NCI-H2227 treated with DMSO at 0.1 percent for 48 hours (cell line): ENCODE measurements at regions not wholly inside any gene's neighbourhood (a gene's known extent, or its start where the extent isn't known, plus 50 kb on each side); places are given as distances from the start of the nearest gene placed in this dataset.

Experiments
- DNase-seq: peaks from one replicate; lab custom pipeline; 2025; lab: John Stamatoyannopoulos, UW

GRCh38 chr11:8740129-8740528, 57.5 kb downstream of the RPL27A start:
- no peak for DNase-seq

- no peak for DNase-seq
Measured at GRCh38 chr11:8744423-8744822, 61.8 kb downstream of the RPL27A start.

GRCh38 chr11:8745431-8746253, 63.0 kb downstream of the RPL27A start:
- no peak for DNase-seq

- no peak for DNase-seq
Measured at GRCh38 chr11:8746331-8746974, 63.9 kb downstream of the RPL27A start.

GRCh38 chr11:8747173-8747572, 64.6 kb downstream of the RPL27A start:
- DNase-seq: no peak

- DNase-seq: no peak
Measured at GRCh38 chr11:8748317-8748716, 65.7 kb downstream of the RPL27A start.

GRCh38 chr11:8749202-8749601, 66.6 kb downstream of the RPL27A start:
- no peak for DNase-seq

- DNase-seq: no peak
Measured at GRCh38 chr11:8754241-8754640, 71.6 kb downstream of the RPL27A start.

GRCh38 chr11:8756201-8756600, 73.6 kb downstream of the RPL27A start:
- DNase-seq: no peak

GRCh38 chr11:8757047-8757446, 74.5 kb downstream of the RPL27A start:
- no peak for DNase-seq

- DNase-seq: no peak
Measured at GRCh38 chr11:8757533-8757932, 74.9 kb downstream of the RPL27A start.

GRCh38 chr11:8758619-8759169, 76.1 kb downstream of the RPL27A start:
- no peak for DNase-seq

- DNase-seq: no peak
Measured at GRCh38 chr11:8759634-8760033, 77.0 kb downstream of the RPL27A start.

- DNase-seq: no peak
Measured at GRCh38 chr11:8760896-8761295, 78.3 kb downstream of the RPL27A start.

GRCh38 chr11:8763070-8763685, 80.6 kb downstream of the RPL27A start:
- DNase-seq: no peak

GRCh38 chr11:8765294-8765693, 82.7 kb downstream of the RPL27A start:
- DNase-seq: no peak

- no peak for DNase-seq
Measured at GRCh38 chr11:8766043-8766987, 83.7 kb downstream of the RPL27A start.

- no peak for DNase-seq
Measured at GRCh38 chr11:8766988-8767374, 84.4 kb downstream of the RPL27A start.

GRCh38 chr11:8767466-8768142, 85.0 kb downstream of the RPL27A start:
- DNase-seq: no peak

GRCh38 chr11:8768625-8769333, 86.2 kb downstream of the RPL27A start:
- DNase-seq: peak; percentile 41
